Stimulated activated CD4-positive, alpha-beta T cell treated with anti-CD3 and anti-CD28 coated beads, Interleukin-12 subunit alpha, Interleukin-12 subunit beta, amount 100 ng/mL, for 24 hours (primary cell): ENCODE measurements at regions not wholly inside any gene's neighbourhood (a gene's known extent, or its start where the extent isn't known, plus 50 kb on each side); places are given as distances from the start of the nearest gene placed in this dataset.
"Not testable (repeated sequence)": the region's sequence is repeated elsewhere in the genome, so short reads cannot be mapped to it uniquely, and the experiment has no call there.

Experiments
- DNase-seq, 2 experiments: peaks; one replicate each; pipeline ENCODE4 v3.0.0-alpha.2; 2020; ENCODE audit warnings: low read depth in 2 of 2

DNA sequence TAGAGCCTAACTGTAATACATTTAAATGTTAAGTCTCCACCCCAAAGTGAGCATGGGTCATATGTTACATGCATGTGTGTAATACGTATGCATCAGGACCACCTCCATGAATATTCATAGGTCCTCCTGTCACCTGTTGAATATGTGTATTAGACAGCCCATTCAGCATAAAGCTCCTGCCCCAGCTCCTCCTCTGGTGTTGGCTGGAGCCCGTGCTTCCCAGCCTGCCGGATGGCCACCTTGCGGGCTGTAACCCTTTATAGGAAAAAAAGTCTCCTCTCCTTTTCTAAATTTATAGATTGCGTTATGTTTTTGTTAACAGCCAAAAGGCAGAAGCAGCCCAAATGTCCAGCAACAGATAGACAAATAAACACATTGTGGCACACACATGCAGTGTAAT, 299.5 kb downstream of the MED10 start:
- DNase-seq = no peak

DNA sequence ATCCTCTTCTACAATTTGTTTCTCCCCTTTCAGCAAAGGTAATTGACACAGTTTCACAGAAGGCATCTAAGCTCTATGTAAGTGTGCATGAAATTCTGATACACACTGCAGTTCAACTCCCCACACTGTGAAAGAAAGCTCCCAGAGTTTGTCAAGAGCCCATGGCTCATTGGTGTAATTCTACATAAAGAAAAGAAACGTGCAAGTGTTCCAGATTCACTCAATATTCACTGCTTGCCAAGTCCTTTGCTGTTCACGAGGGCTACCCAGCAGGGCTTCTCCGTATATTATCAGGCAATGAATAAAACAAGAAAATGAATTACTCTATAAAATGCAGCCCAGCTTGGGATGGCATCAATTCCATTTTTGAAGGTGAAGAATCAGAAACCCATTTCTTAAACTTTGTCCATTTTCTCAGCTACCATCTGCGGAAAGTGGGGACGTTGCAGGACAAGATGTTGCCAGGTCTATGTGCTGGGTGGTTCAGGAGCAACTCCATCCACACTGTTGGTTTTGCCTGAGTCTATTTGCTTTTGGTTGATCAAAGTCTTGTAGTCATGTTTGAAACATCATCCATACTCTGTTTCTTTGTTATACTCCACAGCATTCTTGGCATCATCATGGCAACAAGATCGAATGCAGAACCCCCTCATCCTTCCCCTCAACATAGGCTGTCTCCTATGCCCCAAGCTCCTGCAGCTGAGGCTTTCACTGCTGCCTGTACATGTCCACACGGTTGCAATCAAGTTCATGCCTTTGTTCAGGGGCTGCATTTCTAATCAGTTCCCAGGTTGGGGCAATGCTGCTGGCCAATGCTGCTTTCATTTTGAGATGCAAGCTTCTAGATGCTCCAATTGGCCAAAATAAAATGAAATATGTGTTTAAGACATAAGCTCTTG, 301.8 kb downstream of the MED10 start:
- no peak for DNase-seq

- DNase-seq = not testable (repeated sequence)
These were observed 305.9 kb downstream of the MED10 start for GRCh38 chr5:6072488-6072887.

DNA sequence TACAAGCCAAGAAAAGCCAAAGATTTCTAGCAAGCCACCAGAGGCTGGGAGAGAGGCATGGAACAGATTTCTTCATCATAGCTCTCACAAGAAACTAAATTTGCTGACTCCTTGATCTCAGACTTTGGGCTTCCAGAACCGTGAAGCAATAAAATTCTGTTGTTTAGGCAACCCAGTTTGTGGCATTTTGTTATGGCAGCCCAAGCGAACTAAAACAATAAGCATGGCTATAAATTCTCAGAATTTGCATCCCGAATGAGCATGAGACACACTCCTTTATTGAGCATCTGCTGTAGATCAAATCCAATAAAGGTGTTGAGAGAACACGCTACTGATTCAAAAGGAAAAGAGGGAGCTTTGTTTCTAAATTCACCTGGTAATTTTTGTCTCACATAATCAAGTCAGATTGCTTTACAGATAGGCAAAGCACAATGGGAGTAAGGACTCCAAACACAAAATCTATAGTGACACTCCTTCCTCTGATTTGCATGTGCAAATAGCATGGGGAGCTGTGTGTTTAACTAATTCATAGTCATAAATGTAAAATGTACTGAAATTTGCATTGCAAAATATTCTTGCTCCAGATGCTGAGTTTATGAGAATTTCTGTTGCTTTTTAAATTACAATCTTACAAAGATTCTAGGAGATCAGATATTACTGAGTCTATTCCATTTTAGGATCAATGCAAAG, 308.7 kb downstream of the MED10 start:
- DNase-seq = no peak

DNA sequence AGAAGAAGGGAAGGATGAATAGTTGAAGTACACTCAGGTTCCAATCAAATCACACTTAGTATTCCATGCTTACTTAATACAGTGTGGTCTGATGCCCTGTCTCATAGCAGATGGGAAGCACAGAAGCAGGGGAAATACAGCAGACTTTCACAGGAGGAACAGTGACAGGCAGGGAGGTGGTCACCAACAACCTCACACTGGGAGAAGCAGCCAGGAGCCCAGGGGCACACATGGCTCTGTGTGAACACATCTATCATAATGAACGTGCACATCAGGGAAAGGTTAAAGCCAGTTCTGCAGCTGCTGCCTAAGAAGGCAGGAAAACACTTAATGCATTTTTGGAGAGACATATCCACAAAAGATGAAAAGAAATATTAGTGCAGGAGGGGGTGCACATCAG, 312.3 kb downstream of the MED10 start:
- DNase-seq = no peak

DNA sequence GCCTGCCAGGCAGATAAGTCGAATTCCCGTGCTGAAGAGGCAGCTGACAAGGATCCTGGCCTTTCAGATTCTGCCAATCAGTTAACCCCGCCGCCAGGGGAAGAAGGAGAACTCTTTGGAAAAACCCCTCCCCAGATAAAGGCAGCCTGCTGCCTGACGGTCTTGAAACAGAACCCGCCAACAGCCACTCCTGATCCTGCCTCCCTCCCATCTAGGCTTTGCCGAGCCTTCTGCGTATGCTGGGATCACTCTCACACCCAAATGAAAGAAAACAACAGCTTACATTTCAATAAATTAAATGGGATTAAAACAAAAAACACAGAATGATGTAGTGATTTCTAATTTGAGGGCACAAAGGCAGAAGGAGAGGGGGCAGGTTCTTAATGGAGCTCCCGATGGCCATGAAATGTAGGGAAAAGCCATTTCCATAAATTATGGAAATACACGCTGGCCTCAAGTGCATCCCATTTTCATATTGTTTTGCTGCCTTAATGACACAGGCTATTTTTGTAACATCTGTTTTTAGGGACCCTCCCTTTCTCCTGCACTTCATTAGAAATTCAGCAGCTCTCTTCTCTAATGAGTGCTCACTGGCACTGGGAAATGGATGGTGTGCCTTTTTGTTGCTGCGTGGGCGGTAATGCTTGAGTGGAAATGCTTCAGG, 319.1 kb downstream of the MED10 start:
- DNase-seq = no peak

DNA sequence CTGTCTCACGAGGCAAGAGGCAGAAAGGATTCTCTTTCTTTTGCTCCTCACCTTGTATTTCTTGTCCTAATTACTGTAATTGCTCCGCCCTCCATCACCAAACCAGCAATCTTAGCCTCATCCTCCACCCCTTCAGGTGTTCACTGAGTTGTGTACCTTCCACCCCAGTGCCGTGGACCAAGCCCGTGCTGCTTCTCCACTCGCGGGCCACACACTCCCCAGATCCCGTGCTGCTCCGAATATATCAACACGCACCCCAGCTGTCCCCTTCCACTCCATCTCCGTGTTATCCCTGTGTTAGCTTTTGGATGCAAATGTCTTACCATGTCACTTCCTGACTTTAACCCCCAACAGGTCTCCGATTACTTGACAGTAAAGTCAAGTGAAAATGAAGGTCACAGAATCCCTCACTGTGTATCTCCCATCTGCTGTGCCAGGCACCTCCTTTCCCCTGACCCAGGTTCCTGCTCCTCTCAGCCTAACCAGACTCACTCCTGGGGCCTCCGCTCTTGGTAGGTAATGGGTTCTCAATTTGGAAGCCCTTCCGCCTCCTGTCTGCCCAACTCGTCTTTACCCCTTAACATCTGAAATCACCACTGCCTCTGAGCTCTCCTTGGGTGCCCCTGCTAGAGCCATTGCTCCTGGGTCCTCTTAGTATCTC, 320.2 kb downstream of the MED10 start:
- no peak for DNase-seq

DNA sequence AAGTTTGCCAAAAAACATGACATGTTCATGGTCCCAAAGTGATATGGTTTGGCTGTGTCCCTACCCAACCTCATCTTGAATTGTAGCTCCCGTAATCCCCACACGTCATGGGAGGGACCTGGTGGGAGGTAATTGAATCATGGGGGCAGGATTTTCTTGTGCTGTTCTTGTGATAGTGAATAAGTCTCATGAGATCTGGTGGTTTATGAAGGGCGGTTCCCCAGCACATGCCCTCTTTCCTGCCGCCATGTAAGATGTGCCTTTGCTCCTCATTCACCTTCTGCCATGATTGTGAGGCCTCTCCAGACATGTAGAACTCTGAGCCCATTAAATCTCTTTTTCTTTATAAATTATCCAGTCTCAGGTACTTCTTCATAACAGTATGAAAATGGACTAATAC, 322.1 kb downstream of the MED10 start:
- no peak for DNase-seq

DNA sequence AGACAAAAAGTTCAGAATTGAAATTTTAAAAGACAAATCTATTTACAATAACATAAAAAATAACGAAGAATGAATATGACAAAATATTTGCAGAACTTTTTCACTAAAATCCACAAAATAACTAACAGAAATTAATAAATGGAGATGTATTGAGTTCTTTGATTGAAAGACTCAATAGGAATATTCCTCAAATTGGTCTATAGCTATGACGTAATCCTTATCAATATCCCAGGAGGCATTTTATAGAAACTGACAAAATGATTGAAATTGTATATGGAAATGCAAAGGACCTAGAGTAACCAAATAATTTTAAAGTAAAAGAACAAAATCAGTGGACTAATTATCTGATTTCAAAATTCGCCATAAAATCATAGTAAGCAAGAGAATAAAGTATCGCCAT, 328.7 kb downstream of the MED10 start:
- no peak for DNase-seq

DNA sequence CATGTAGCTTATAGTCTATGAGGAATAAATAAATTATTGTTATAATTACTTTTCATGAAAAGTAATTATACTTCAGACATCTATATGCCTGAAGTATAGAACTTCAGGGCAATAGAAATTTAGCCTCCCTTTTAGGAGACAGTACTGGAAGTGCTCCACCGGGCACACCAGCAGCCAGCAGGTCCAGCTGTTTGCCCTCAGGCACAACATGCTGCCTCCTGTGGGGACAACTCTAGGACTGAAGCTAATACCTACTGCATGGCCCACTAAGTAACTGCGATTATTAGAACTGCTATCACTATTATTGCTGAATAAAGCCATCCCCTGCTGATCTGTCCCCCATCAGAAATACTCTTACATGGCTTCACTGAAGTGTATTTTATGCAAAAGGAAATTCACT, 329.6 kb downstream of the MED10 start:
- DNase-seq = no peak

DNA sequence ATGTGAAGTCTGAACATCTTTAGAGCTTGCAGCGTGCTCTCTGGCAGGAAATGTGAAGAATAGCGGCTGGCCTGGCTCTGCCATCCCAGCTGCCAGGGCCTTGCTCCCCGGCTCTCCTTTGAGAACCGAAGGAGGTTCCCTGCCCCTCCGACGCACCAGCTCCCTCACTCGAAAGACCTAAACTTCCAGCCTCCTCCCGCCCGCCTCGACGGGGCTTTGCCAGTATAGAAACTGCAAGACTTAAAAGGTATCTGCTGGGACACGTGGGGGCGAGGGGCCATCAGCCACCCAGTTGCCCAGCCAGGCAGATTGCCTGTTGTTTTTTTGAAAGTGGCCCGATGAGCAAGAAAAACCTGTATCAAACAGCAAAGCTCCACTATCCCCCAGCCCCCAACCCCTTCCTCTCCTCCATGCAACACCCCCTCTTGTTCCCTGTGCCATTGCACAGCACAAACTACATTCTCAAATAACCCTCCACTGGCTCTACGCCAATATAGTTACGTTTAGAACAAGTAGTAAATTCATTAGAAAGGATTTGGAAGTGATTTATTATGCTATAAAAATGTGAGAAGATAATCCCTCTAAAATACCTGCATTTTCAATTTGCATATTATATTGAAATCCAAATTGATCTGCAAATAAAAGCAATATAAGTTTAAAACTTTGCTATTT, 331.9 kb downstream of the MED10 start:
- no peak for DNase-seq

- DNase-seq = no peak
These were observed 334.6 kb downstream of the MED10 start for GRCh38 chr5:6043491-6044310.

GRCh38 chr5:6041977-6042550, 336.3 kb downstream of the MED10 start:
- no peak for DNase-seq

DNA sequence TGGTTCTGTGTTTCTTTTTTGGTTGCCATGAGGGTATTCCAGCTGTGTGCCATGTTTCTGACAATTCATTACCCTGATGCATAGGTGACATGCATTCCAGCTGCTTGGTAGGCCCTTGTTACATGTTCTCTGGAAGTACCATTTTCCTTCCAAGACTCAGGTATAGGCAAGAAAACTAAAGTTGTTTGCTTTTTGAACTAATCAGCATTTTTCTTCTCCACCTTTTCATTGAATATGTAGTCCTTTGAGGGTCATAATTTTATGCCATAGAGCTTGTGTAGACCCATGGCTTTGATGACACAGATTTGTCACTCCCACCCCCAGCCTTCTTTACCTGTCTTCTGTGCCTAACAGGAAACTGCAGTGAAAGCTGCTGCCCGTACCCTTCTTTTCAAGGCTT, 339.2 kb downstream of the MED10 start:
- DNase-seq = no peak

DNA sequence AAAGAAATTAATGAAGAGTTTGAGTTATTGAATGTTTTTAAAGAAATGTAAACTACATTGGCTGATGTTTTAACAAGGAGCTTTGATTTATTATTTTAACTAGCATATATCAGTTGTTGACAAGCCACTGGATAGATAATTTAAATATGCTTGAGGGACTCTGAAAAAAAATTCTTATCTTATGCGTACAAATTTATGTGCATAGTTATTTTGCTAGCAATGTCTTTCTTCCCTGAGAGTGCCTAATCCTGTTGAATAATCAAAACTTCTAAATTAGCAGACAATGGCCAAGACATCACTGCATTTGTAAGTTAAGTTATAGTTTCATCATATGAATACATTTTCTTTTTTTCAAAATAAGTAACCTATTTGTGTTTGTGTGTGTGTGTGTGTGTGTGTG, 342.3 kb downstream of the MED10 start:
- DNase-seq = no peak

GRCh38 chr5:6029811-6030271, 348.5 kb downstream of the MED10 start:
- DNase-seq = no peak

DNA sequence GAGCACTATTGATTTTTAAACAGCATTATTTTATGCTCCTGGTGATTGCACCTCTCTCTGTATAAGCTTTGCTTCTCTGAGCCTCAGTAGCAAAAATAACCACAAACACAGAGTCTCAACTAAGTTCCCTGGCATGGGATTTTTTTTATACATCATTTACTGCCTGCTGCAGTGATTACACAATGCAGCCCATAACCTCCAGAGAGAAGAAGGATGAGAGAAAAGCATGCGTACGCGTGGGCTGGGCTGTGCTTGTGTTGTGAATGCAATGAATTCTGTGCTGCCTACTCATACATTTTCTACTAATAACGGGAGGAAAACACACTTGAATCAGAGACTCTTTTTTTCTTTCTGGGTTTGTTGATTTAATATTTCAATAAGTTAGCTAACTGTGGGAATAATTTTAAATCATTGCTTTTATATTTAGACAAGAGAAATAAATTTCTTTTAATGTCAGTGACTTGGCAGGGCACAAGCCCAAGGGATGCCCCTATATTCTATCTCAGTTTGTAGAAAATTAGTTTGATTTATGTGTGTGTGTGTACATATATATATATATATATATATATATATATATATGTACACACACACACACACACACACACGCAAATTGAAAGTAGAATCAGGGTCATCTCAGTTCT, 351.5 kb downstream of the MED10 start:
- no peak for DNase-seq

DNA sequence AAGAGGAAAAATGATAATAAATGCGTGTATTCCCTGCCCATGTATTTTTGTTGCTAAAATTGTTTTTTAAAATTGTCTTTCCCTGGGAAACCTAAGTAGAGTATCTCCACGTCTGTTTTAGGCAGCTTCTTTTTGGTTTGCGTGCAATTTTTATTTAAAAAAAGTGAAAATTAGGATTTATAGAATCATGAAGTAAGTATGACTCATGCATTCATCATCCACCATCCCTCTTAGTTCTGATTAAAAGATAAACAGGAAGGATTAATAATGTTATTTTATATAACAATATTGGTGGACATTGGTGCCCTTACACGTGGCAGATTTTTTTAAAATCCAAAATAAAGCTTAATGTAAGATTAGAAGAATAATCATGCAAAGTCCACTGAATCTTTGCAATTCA, 358.7 kb downstream of the MED10 start:
- no peak for DNase-seq

DNA sequence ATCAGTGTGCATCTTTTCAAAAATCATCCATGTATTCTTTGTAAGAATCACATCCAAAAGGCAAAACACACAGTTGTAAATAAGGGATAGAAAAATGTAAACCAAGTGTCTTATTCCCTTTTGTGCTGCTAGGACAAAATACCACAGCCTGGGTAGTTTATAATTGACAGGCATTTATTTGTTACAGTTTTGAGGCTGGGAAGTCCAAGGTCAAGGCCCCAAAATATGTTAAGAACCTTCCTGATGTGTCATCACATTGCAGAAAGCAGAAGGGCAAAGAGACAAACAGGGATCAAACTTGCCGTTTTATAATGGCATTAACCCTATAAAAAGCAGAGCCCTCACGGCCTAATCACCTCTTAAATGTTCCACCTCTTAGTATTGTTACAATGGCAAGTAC, 364.8 kb downstream of the MED10 start:
- DNase-seq = no peak

DNA sequence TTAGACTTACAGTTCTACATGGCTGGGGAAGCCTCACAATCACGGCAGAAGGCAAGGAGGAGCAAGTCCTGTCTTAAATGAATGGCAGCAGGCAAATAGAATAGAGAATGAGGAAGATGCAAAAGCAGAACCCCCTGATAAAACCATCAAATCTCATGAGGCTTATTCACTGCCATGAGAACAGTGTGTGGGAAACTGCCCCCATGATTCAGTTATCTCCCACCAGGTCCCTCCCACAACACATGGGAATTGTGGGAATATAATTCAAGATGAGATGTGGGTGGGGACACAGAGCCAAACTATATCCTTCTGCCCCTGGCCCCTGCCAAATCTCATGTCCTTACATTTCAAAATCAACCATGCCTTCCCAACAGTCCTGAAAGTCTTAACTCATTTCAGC, 367.1 kb downstream of the MED10 start:
- no peak for DNase-seq
